K562 (cell line): ENCODE measurements at regions not wholly inside any gene's neighbourhood (a gene's known extent, or its start where the extent isn't known, plus 50 kb on each side); places are given as distances from the start of the nearest gene placed in this dataset.

Source experiments
- ATAC-seq: fragments of 200-7000 bp; cut with Tn5 transposase; 3 replicates; pipeline ENCODE4 v1.9.1; 2020; ENCODE audit warnings: moderate library complexity
- BruUV-seq: library from RNA; stranded (reverse); fragments of 400-500 nt; replicated peaks from 2 replicates; lab custom pipeline; 2021; lab: Mats Ljungman, UMichigan
- CTCF ChIA-PET: fragments of 300-600 bp; formaldehyde crosslinking; extraction: SDS; loops from one replicate; lab custom pipeline; 2021; ENCODE audit warnings: low intra/inter-chr PET ratio; lab: Yijun Ruan, JAX
- POLR2A ChIA-PET: fragments of 300-600, 350-650 bp; sonication (Branson Sonifier 250); formaldehyde crosslinking; extraction: SDS; loops from one replicate; lab custom pipeline; 2021; ENCODE audit warnings: antibody characterized with exemption, inconsistent platforms; lab: Yijun Ruan, JAX
- DNase-seq, 4 experiments: peaks; one replicate each; pipeline versions ENCODE4 v3.0.0 to v3.0.0-alpha.2; 2011 to 2018; ENCODE audit warnings: low spot score in 3 of 4, mixed read lengths in 3 of 4; ENCODE audit errors: extremely low read depth in 1 of 4
- FAIRE-seq: peaks from 2 replicates; lab custom pipeline; 2011; peaks lifted over from hg19 to GRCh38; lab: Jason Lieb, UNC
- H2AFZ ChIP-seq: 2 replicates; pipeline ENCODE4 v1.6.0; 2011; ENCODE audit warnings: low read depth, low read length, control low read depth, inconsistent platforms
- H3K27ac ChIP-seq: fragments of 200-600 bp; 3 replicates; pipeline ENCODE4 v1.8.0; 2011; ENCODE audit warnings: low read depth, mild to moderate bottlenecking, control low read depth, inconsistent platforms, low read length, moderate library complexity, mixed read lengths; ENCODE audit errors: extremely low read depth
- H3K27me3 ChIP-seq, 2 experiments: fragments of 300-600 bp in 1 of 2; 2 replicates in 1 of 2; 3 replicates in 1 of 2; pipeline versions ENCODE4 v1.6.0 to v1.8.0; 2011; ENCODE audit warnings: inconsistent platforms in 2 of 2, low read length in 2 of 2, mild to moderate bottlenecking in 1 of 2, mixed read lengths in 1 of 2, moderate library complexity in 1 of 2; ENCODE audit not compliant: control insufficient read depth in 2 of 2, insufficient read depth in 2 of 2
- H3K36me3 ChIP-seq: fragments of 300-600 bp; 3 replicates; pipeline ENCODE4 v1.8.0; 2011; ENCODE audit warnings: mild to moderate bottlenecking, low read length, inconsistent platforms; ENCODE audit not compliant: control insufficient read depth, insufficient read depth
- H3K4me1 ChIP-seq, 2 experiments: fragments of 200-600 bp in 1 of 2; replicated peaks in 1 of 2; 2 replicates in 1 of 2; 3 replicates in 1 of 2; pipeline versions ENCODE4 v1.5.1 to v1.8.0; 2011; ENCODE audit warnings: inconsistent platforms in 2 of 2, low read length in 2 of 2, mild to moderate bottlenecking in 1 of 2, mixed read lengths in 1 of 2, moderate library complexity in 1 of 2; ENCODE audit not compliant: control insufficient read depth in 2 of 2, insufficient read depth in 2 of 2
- H3K4me2 ChIP-seq: 2 replicates; pipeline ENCODE4 v1.6.1; 2011; ENCODE audit warnings: low read length, control low read depth, inconsistent platforms, mixed read lengths; ENCODE audit not compliant: insufficient read depth
- H3K4me3 ChIP-seq: fragments of 200-600 bp; sonication (generic), shearing (Covaris generic); 2 replicates; pipeline ENCODE4 v1.5.1; 2016; ENCODE audit warnings: control low read depth, inconsistent platforms
- H3K79me2 ChIP-seq: fragments of 200-600 bp; 3 replicates; pipeline ENCODE4 v1.8.0; 2011; ENCODE audit warnings: low read length, inconsistent platforms; ENCODE audit not compliant: control insufficient read depth, insufficient read depth
- H3K9ac ChIP-seq, 2 experiments: 2 replicates each; pipeline versions ENCODE4 v1.6.0 to v1.6.1; 2011; ENCODE audit warnings: low read depth in 2 of 2, low read length in 2 of 2, control low read depth in 1 of 2, inconsistent platforms in 1 of 2, mild to moderate bottlenecking in 1 of 2, mixed read lengths in 1 of 2; ENCODE audit not compliant: insufficient read depth in 1 of 2
- H3K9me1 ChIP-seq: one replicate; pipeline ENCODE4 v1.6.0; 2011; ENCODE audit warnings: inconsistent platforms, mild to moderate bottlenecking, low read length, moderate library complexity; ENCODE audit not compliant: control insufficient read depth, insufficient read depth
- H3K9me3 ChIP-seq: replicated peaks from 2 replicates; pipeline ENCODE4 v1.5.1; 2011; ENCODE audit warnings: low read depth, low read length, inconsistent platforms; ENCODE audit not compliant: control insufficient read depth, insufficient read depth
- H4K20me1 ChIP-seq: replicated peaks from 2 replicates; pipeline ENCODE4 v1.6.1; 2011; ENCODE audit warnings: low read length, inconsistent platforms, mixed read lengths; ENCODE audit not compliant: control insufficient read depth, insufficient read depth
- ESRRA ChIP-seq: fragments of 450-650 bp; IDR thresholded peaks from 2 replicates; pipeline ENCODE4 v1.6.1; 2014; ENCODE audit warnings: low read depth, mild to moderate bottlenecking, moderate library complexity, borderline replicate concordance
- ETV5 ChIP-seq: sonication (generic); formaldehyde crosslinking; IDR thresholded peaks from 2 replicates; pipeline ENCODE4 v1.4.0; 2020; ENCODE audit warnings: low read depth, mild to moderate bottlenecking, missing genetic modification reagents
- MAFF ChIP-seq: IDR thresholded peaks from 2 replicates; pipeline ENCODE4 v1.6.1; 2012; ENCODE audit warnings: low read length, improper control_type of control experiment
- POLR3G ChIP-seq: IDR thresholded peaks from 2 replicates; pipeline ENCODE4 v1.6.1; 2011; ENCODE audit not compliant: insufficient read length, insufficient replicate concordance; ENCODE audit errors: extremely low read depth
- RAD21 ChIP-seq, 2 experiments: fragments of 250-450 bp in 1 of 2; fragments of 450-650 bp in 1 of 2; sonication (Bioruptor Pico) in 1 of 2; formaldehyde crosslinking in 1 of 2; IDR thresholded peaks in 1 of 2; conservative IDR thresholded peaks in 1 of 2; 2 replicates each; pipeline versions ENCODE4 v1.4.0 to v1.8.0; 2020 to 2022; ENCODE audit warnings: mild to moderate bottlenecking in 2 of 2, moderate library complexity in 1 of 2
- SLC30A9 ChIP-seq: fragments of 250-450 bp; sonication (Bioruptor Pico); IDR thresholded peaks from 2 replicates; pipeline ENCODE4 v1.8.0; 2022; ENCODE audit warnings: mild to moderate bottlenecking, moderate library complexity
- TEAD4 ChIP-seq, 2 experiments: sonication (generic) in 1 of 2; formaldehyde crosslinking in 1 of 2; IDR thresholded peaks; 2 replicates each; pipeline versions ENCODE4 v1.6.1 to v1.8.0; 2012 to 2022; ENCODE audit warnings: borderline replicate concordance in 1 of 2, inconsistent platforms in 1 of 2, low read length in 1 of 2, mild to moderate bottlenecking in 1 of 2, missing genetic modification reagents in 1 of 2
- TRIM24 ChIP-seq, 2 experiments: fragments of 450-650 bp; IDR thresholded peaks; 2 replicates each; pipeline ENCODE4 v1.6.1; 2016
- ZNF436 ChIP-seq: fragments of 250-450, 450-650 bp; sonication (Bioruptor Pico); formaldehyde crosslinking; IDR thresholded peaks from 2 replicates; pipeline ENCODE4 v1.7.0; 2020; ENCODE audit warnings: mild to moderate bottlenecking
- WGBS: fragments of 100-300 bp; shearing (Covaris generic); methylation state at CpG from one replicate; pipeline ENCODE4 v1.1.6; 2016; ENCODE audit warnings: low coverage, mixed read lengths; ENCODE audit not compliant: insufficient coverage; ENCODE audit errors: missing lambda C conversion rate; 5-methylcytosine and 5-hydroxymethylcytosine counted together
- in situ Hi-C: fragments of 300-500 bp; cut with MboI; formaldehyde crosslinking; loops from 4 replicates; pipeline ENCODE4 v1.15.0; 2018; ENCODE audit warnings: inconsistent platforms, mixed read lengths
- intact Hi-C: fragments of 100-400 bp; cut with micrococcal nuclease; formaldehyde crosslinking; loops from 2 replicates; pipeline ENCODE4 v1.14.2; 2022
- TF ChIP-seq, protein P1 (sequence below): sonication (generic); formaldehyde crosslinking; IDR thresholded peaks from 2 replicates; pipeline ENCODE4 v1.8.0; 2022; ENCODE audit warnings: mild to moderate bottlenecking, low read depth, missing genetic modification reagents

DNA sequence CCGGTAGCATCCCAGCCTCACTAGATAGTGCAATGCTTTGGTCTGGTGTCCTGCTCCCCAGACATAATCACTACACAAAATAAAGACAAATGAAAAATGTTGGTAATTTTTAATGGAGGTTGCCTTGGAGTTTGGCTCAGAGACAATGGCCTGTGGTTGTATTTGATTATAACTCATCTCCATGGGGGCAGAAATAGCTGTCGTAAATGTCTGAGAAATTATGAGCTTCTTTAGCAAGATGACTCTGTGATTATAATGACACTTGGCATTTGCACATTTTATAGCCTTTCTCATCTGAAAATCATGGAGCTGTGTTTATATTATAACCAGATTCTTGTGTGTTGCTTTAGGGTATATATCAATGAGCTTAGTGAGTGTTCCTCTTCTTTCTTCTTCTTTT lies 1779.7 kb upstream of the CELF4 start:
- Histone ChIP-seq H3K9ac (no peak overlapping the region), H3K27ac (no peak overlapping the region), H4K20me1 (no peaks in the 10 kb centered on the region), H3K4me2 (no peak overlapping the region), H3K79me2 (no peaks in the 10 kb centered on the region), H3K27me3 (no peaks in the 10 kb centered on the region), H3K4me1 (no peaks in the 10 kb centered on the region), H3K4me3 (no peak overlapping the region), H3K36me3 (no peaks in the 10 kb centered on the region), H3K9me3 (no peaks in the 10 kb centered on the region; the same call in 1 of the 2 replicates), H2AFZ (no peak overlapping the region), H3K9me1 (no peaks in the 10 kb centered on the region)
- TF ChIP-seq ESRRA (no peak), SLC30A9 (CRISPR knock-in tag) (no peak), RAD21 (CRISPR knock-in tag; conservative IDR thresholded peaks at IDR 0.05 in 1 of 2, IDR thresholded peaks at IDR 0.05 in 1 of 2) (no peak), ETV5 (CRISPR knock-in tag) (no peak), TRIM24 (IDR thresholded peaks at IDR 0.05) (no peak), ZNF436 (no peak), POLR3G (no peak), MAFF (no peak), TEAD4 (IDR thresholded peaks at IDR 0.05; ENCODE audit: low read length) (no peak), TEAD4 (CRISPR knock-in tag; IDR thresholded peaks at IDR 0.05; ENCODE audit: borderline replicate concordance) (no peak)
- TF ChIP-seq, protein P1, sequence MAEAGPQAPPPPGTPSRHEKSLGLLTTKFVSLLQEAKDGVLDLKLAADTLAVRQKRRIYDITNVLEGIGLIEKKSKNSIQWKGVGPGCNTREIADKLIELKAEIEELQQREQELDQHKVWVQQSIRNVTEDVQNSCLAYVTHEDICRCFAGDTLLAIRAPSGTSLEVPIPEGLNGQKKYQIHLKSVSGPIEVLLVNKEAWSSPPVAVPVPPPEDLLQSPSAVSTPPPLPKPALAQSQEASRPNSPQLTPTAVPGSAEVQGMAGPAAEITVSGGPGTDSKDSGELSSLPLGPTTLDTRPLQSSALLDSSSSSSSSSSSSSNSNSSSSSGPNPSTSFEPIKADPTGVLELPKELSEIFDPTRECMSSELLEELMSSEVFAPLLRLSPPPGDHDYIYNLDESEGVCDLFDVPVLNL (CRISPR knock-in tag): no peak
- intact Hi-C loops (no loop called here), in situ Hi-C loops (no loop called here)
- ChIA-PET POLR2A (no interaction called here), CTCF (no interaction called here)
- WGBS: 3% methylated on average over 2 of the region's 2 CpGs
- ATAC-seq: no peak
- no peak for FAIRE-seq
- BruUV-seq: no TSS peak
- DNase-seq: no peak
